ENCODE measurements at regions not wholly inside any gene's neighbourhood (a gene's known extent, or its start where the extent isn't known, plus 50 kb on each side); places are given as distances from the start of the nearest gene placed in this dataset.

DNA sequence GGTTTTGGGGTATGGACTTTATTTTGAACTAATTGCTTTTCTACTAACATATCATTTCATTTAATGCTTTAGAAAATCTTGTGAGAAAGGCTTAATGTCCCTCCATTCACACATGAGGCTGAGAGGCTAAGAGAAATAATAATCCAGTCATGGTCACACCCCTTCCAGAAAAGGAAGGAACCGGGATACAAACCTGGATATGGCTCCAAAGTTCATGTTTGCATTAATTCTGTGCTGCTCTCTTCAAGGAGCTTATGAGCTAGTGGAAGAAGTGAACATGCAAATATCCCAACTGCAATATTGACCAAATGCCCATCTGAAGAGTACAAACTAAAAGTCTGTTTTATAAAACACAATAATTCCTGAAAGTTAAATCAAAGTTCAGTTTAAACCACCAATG, 732.1 kb upstream of the RIOK2 start:
- H3K4me2 ChIP-seq (ENCODE audit: low read depth, low read length): no peak overlapping the region
- H3K36me3 ChIP-seq (ENCODE audit: control insufficient read depth, insufficient read depth, low read length): no peaks in the 10 kb centered on the region
- no peak overlapping the region for H3K9ac ChIP-seq (ENCODE audit: low read depth, low read length)
- no peak overlapping the region for H2BK120ac ChIP-seq (ENCODE audit: low read depth, low read length)
- H3K79me1 ChIP-seq (ENCODE audit: low read depth in 1 of 2, low read length in 2 of 2): no peaks in the 10 kb centered on the region
- H3K23ac ChIP-seq (ENCODE audit: low read depth, low read length): no peak overlapping the region
- no peak overlapping the region for H3K18ac ChIP-seq (ENCODE audit: low read depth, low read length)
- H3K4me3 ChIP-seq (ENCODE audit: insufficient read depth, low read depth, low read length): no peak overlapping the region
- no peak for TF ChIP-seq RCOR1 (IDR thresholded peaks at IDR 0.05; ENCODE audit: insufficient replicate concordance, low read length)
- no peak for TF ChIP-seq RAD21 (IDR thresholded peaks at IDR 0.05; ENCODE audit: low read length)
- no peak for TF ChIP-seq POLR2A (IDR thresholded peaks at IDR 0.05; ENCODE audit: low read depth, low read length)
- no peak for TF ChIP-seq CHD1 (IDR thresholded peaks at IDR 0.05; ENCODE audit: low read depth, low read length)
- no peak for TF ChIP-seq USF2 (IDR thresholded peaks at IDR 0.05; ENCODE audit: low read depth, low read length)
- no peak for TF ChIP-seq BHLHE40 (IDR thresholded peaks at IDR 0.05; ENCODE audit: low read depth, low read length)
- no peak for TF ChIP-seq NFE2L2 (IDR thresholded peaks at IDR 0.05; ENCODE audit: low read depth, low read length)
- no peak for TF ChIP-seq MAFK (IDR thresholded peaks at IDR 0.05; ENCODE audit: low read depth, low read length)
- TF ChIP-seq, protein P1, sequence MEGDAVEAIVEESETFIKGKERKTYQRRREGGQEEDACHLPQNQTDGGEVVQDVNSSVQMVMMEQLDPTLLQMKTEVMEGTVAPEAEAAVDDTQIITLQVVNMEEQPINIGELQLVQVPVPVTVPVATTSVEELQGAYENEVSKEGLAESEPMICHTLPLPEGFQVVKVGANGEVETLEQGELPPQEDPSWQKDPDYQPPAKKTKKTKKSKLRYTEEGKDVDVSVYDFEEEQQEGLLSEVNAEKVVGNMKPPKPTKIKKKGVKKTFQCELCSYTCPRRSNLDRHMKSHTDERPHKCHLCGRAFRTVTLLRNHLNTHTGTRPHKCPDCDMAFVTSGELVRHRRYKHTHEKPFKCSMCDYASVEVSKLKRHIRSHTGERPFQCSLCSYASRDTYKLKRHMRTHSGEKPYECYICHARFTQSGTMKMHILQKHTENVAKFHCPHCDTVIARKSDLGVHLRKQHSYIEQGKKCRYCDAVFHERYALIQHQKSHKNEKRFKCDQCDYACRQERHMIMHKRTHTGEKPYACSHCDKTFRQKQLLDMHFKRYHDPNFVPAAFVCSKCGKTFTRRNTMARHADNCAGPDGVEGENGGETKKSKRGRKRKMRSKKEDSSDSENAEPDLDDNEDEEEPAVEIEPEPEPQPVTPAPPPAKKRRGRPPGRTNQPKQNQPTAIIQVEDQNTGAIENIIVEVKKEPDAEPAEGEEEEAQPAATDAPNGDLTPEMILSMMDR (conservative IDR thresholded peaks at IDR 0.05; ENCODE audit: low read depth, low read length): no peak
- no peak for TF ChIP-seq RFX5 (IDR thresholded peaks at IDR 0.05; ENCODE audit: low read depth, low read length)
- TF ChIP-seq SMC3 (IDR thresholded peaks at IDR 0.05; ENCODE audit: low read depth, low read length): no peak
- no peak for TF ChIP-seq MAZ (IDR thresholded peaks at IDR 0.05; ENCODE audit: borderline replicate concordance, low read depth, low read length)
- no peak for TF ChIP-seq CEBPB (IDR thresholded peaks at IDR 0.05; ENCODE audit: low read depth, low read length)
- no peak for TF ChIP-seq MXI1 (IDR thresholded peaks at IDR 0.05; ENCODE audit: borderline replicate concordance, low read depth, low read length)
- no peak for TF ChIP-seq FOS (IDR thresholded peaks at IDR 0.05; ENCODE audit: low read depth, low read length)
- no peak overlapping the region for H2BK5ac ChIP-seq (ENCODE audit: low read depth, low read length, poor library complexity, severe bottlenecking)
- no peak overlapping the region for H3K56ac ChIP-seq (ENCODE audit: extremely low read depth, insufficient read depth, low read length)
- no peaks in the 10 kb centered on the region for H3K27me3 ChIP-seq (ENCODE audit: control insufficient read depth, insufficient read depth, low read length)
- no peaks in the 10 kb centered on the region for H3K9me1 ChIP-seq (ENCODE audit: insufficient read depth, low read length)
- H4K5ac ChIP-seq (ENCODE audit: low read depth, low read length): no peak overlapping the region
- WGBS, 2 experiments (ENCODE audit: extremely low coverage in 2 of 2, insufficient read length in 1 of 2): no CpG with 5 or more reads among the region's 1 CpG
- in situ Hi-C loops (cut with MboI; ENCODE audit: low sequenced_read_pairs) (no loop called here), dilution Hi-C loops (cut with HindIII; ENCODE audit: low sequenced_read_pairs, unreplicated experiment) (no loop called here), intact Hi-C loops (cut with micrococcal nuclease) (no loop called here)
- no peak overlapping the region for H3K4ac ChIP-seq (ENCODE audit: low read depth, low read length)
- H3K14ac ChIP-seq (replicated peaks; ENCODE audit: low read depth, low read length): no peak overlapping the region
- no peaks in the 10 kb centered on the region for H3K9me3 ChIP-seq (ENCODE audit: control insufficient read depth, insufficient read depth, low read length)
- no peak overlapping the region for H2BK15ac ChIP-seq (ENCODE audit: low read depth, low read length)
- no peak overlapping the region for H2AFZ ChIP-seq (replicated peaks; ENCODE audit: low read length, poor library complexity)
- H2BK20ac ChIP-seq (ENCODE audit: low read depth, low read length): no peak overlapping the region
- H3K4me1 ChIP-seq (ENCODE audit: control insufficient read depth, insufficient read depth, low read length): no peaks in the 10 kb centered on the region
- no peak overlapping the region for H2AK9ac ChIP-seq (replicated peaks; ENCODE audit: low read depth, low read length, poor library complexity)
- H3K27ac ChIP-seq (ENCODE audit: insufficient read depth, low read length): no peak overlapping the region
- DNase-seq (no peak), ATAC-seq (ENCODE audit: low read depth) (no peak)
- CTCF ChIA-PET: interaction anchor here (0.6 kb wide), 1 partner anchor 16 kb away, joined by 3 read pairs; no protein-coding TSS in a partner anchor
- no TSS peak for BruUV-seq (replicated peaks)
- H4K8ac ChIP-seq (ENCODE audit: low read depth in 2 of 2, low read length in 2 of 2): no peak overlapping the region
- POLR2A ChIA-PET (ENCODE audit: unreplicated experiment): no interaction called here
- no peak overlapping the region for H2AK5ac ChIP-seq (ENCODE audit: low read depth, low read length)
- H4K20me1 ChIP-seq (ENCODE audit: insufficient read depth, low read length): no peaks in the 10 kb centered on the region
- H4K91ac ChIP-seq (ENCODE audit: insufficient read depth, low read depth, low read length): no peak overlapping the region
